HG03045 (cell line): ENCODE measurements at regions not wholly inside any gene's neighbourhood (a gene's known extent, or its start where the extent isn't known, plus 50 kb on each side); places are given as distances from the start of the nearest gene placed in this dataset.
"Not testable (repeated sequence)": the region's sequence is repeated elsewhere in the genome, so short reads cannot be mapped to it uniquely, and the experiment has no call there.

ENCODE experiments used
- ATAC-seq: cut with Tn5 transposase; IDR thresholded peaks from one replicate; pipeline ENCODE4 v1.9.1; 2021; ENCODE audit warnings: mild to moderate bottlenecking, moderate library complexity; ENCODE audit not compliant: unreplicated experiment

- no peak for ATAC-seq
Measured at GRCh38 chr4:4670869-4671268, 129.0 kb upstream of the STX18 start.

GRCh38 chr4:4668355-4669210 is 126.7 kb upstream of the STX18 start:
- no peak for ATAC-seq

- ATAC-seq = no peak
Measured at GRCh38 chr4:4667622-4668081, 125.8 kb upstream of the STX18 start.

GRCh38 chr4:4666693-4667621 is 125.1 kb upstream of the STX18 start:
- ATAC-seq = no peak

- ATAC-seq = no peak
Measured at GRCh38 chr4:4666187-4666586, 124.3 kb upstream of the STX18 start.

- no peak for ATAC-seq
Measured at GRCh38 chr4:4664234-4664633, 122.4 kb upstream of the STX18 start.

GRCh38 chr4:4663028-4663427 is 121.2 kb upstream of the STX18 start:
- no peak for ATAC-seq

- ATAC-seq = no peak
Measured at GRCh38 chr4:4662230-4662629, 120.4 kb upstream of the STX18 start.

- no peak for ATAC-seq
Measured at GRCh38 chr4:4659871-4660651, 118.2 kb upstream of the STX18 start.

- no peak for ATAC-seq
Measured at GRCh38 chr4:4658052-4658451, 116.2 kb upstream of the STX18 start.

- ATAC-seq = no peak
Measured at GRCh38 chr4:4656977-4657376, 115.1 kb upstream of the STX18 start.

- no peak for ATAC-seq
Measured at GRCh38 chr4:4655901-4656300, 114.1 kb upstream of the STX18 start.

GRCh38 chr4:4655011-4655410 is 113.2 kb upstream of the STX18 start:
- ATAC-seq = no peak

- ATAC-seq = no peak
Measured at GRCh38 chr4:4651811-4652755, 110.2 kb upstream of the STX18 start.

- no peak for ATAC-seq
Measured at GRCh38 chr4:4647041-4647440, 105.2 kb upstream of the STX18 start.

- no peak for ATAC-seq
Measured at GRCh38 chr4:4645743-4646142, 103.9 kb upstream of the STX18 start.

- ATAC-seq = not testable (repeated sequence)
Measured at GRCh38 chr4:4644277-4644676, 102.4 kb upstream of the STX18 start.

GRCh38 chr4:4643743-4644142 is 101.9 kb upstream of the STX18 start:
- not testable (repeated sequence) for ATAC-seq

- ATAC-seq = no peak
Measured at GRCh38 chr4:4643306-4643705, 101.5 kb upstream of the STX18 start.

- no peak for ATAC-seq
Measured at GRCh38 chr4:4642496-4643000, 100.7 kb upstream of the STX18 start.
